Stimulated activated CD8-positive, alpha-beta memory T cell treated with anti-CD3 and anti-CD28 coated beads, Interleukin-12 subunit alpha, Interleukin-12 subunit beta, amount 100 ng/mL, for 24 hours (primary cell): ENCODE measurements at regions not wholly inside any gene's neighbourhood (a gene's known extent, or its start where the extent isn't known, plus 50 kb on each side); places are given as distances from the start of the nearest gene placed in this dataset.

Source experiments
- DNase-seq: peaks from one replicate; pipeline ENCODE4 v3.0.0-alpha.2; 2020; ENCODE audit errors: extremely low read depth

DNA sequence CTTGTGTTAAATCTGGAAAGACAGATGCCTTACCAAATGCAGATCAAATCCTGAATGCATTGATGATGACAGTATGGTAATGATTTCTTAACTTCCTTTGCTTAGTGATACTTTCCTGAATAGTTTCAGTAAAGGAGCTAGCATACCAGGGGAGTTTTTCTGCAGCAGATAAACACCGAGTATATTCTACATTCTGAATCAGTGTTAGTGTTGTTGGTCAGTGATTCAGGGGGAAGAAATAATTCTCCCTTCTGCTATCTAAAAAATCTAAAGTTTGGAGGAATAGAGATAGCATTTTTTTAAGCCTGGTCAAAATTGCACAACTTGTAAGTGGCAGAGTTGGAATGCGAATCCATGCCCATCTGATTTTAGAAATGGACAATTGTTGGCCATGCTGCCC lies 512.2 kb upstream of the MARCKS start:
- DNase-seq = no peak

DNA sequence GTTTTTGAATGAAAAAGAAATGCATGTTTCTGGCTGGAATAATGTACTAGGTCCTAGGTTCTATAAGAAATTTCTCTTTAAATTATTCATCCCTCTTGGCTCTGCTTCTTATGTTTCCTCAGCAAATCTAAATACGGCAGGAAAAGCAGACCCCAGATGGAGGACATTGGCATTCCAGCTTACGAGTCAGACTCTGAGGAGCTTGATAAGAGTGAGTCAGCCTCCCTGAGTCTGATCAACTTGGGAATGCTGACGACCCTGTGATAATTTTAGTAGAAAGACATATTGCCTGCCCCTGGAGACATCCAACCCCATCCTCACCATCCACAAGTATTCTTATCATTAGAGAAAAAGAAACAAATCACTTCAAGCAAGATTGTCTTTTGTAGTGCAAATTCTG lies 509.7 kb upstream of the MARCKS start:
- DNase-seq = no peak

DNA sequence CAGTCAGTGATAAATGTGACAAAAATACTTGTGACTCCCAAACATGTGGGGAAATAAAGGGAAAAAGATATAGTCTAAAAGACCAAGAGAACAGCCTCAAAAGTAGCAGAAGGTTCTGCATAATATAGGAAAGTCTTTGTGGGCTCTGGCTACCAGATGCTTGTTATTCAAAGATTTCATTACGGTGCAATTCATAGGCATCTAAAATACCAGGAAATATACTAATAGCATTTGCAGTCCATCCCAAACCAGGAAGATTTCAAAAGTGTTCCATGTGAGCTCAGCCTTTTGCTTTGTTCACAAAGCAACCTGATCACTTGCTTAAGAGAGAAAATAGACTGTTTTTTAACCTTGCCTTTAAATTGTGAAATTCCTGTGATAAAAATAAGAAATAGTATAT lies 506.7 kb upstream of the MARCKS start:
- no peak for DNase-seq

DNA sequence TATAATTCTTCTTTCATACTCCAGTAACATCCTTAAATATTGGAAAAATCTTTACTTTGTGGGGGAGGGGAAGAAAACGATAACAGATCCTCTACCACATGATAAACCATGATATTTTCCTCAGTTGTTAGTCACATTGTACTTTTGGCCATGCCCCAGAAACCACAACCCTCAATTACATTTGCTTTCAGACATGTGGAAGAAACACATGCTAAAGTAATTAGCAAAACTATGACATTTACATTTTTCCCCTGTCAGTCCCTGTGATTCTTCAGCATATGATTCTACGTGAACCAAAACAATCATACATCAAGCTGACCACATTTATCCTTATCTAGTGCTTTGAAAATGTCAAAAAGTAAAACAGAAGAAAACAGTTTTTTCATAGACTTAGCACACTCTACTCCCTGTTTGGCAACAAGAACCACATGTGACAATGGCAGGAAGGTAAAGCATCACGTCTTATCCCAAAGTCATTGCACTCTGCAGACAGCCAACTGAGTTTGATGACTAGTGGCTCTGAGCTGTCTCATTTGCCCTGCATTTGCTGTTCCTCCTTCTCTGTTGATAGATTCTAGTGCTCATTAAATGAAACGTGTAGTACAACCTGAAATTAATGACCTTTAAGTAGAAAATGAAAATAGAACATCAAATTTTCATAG lies 505.8 kb upstream of the MARCKS start:
- DNase-seq = no peak

DNA sequence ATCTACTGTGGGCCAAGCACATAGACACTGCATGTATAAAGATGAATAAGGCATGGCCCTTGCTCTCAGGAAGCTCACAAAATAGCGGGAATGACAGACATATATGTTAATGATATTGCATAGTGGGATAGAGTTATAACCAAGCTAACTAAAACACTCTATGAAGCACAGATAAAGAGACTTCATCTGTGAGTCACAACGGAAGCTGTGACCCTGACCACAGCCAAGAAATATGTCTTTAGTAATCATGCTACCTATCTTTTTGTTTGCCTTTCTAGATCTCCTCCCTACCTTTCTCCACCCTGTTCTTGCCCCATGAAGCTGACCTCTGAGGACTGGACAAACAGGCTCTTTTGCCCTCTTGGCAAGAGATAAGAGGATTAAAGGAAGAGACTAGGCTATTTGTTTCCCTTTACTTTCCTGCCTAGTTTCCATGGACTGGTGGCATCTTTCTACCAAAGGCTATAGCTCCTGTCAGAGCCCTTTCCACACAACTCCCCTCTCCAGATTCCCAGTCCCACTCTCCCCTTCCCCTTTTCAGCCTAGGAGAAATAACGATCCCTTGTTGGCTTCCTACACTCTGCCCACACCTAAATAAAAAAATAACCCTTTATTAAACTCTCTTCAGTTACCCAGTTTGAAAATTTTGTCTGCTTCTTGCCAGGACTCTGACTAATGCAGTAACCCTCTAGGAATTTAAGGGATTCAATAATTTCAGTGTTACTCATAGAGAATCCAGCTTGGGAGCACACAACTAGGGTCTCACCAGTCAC lies 504.9 kb upstream of the MARCKS start:
- DNase-seq = no peak

DNA sequence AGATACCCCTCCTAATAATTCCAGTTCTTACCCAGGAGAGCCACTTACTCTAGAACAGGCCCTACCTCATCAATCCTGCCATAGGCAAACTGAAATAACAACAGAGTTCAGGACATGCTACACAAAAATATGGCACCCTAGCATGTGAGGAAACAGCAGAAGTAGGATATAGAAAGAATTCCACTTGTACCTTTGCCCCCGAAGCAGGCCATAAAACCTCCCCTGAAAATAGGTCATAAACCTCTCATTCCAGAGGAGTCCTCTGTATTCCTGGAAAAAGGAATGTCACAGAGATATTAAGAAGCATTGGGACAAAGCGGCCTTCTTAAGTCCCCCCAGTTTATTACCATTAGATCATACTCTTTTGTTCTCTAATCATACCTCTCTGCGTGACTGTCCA lies 504.3 kb upstream of the MARCKS start:
- DNase-seq = no peak

DNA sequence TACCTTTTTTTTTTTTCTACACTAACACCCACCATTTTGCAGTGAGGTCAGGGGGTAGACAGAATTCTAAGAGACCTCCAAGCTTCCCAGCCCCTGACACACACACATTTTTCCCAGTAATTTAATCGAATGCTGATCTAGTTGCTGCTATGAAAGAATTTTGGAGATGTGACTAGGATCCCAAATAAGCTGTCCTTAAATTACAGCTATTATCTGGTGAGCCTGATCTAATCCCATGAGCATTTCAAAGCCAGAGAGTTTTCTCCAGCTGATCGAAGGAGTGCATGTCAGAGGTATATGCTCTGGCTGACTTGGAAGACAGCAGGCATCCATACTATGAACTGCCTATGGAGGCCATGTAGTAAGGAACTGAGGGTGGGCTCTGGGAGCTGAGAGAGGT lies 503.8 kb upstream of the MARCKS start:
- DNase-seq = no peak

DNA sequence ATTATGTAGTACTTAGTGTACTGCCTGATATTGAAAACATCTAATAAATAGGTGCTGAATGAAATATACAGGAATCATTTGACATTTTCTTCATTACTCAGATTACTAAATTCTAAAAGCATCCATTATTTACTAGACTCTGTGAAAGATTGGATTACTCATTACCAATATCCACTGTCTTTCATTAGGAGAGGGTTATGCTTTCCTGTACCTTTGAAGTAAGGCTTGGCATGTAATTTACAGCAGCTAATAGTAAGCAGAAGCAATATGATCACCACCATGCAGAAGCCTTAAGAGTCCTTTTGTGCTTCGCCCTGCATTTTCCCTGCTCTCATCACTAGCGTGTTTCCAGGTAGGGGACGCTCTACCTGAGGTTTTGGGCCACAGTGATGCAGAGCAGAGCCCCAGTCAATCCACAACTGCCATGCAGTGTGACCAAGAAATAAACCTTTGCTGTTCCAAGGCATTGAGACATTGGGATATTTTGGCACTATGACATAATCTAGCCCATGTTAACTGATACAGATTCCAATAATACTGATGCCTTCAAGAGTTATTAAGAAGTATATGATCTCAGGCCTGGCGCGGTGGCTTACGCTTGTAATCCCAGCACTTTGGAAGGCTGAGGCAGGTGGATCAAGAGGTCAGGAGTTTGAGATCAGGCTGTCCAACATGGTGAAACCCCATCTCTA lies 502.8 kb upstream of the MARCKS start:
- no peak for DNase-seq

DNA sequence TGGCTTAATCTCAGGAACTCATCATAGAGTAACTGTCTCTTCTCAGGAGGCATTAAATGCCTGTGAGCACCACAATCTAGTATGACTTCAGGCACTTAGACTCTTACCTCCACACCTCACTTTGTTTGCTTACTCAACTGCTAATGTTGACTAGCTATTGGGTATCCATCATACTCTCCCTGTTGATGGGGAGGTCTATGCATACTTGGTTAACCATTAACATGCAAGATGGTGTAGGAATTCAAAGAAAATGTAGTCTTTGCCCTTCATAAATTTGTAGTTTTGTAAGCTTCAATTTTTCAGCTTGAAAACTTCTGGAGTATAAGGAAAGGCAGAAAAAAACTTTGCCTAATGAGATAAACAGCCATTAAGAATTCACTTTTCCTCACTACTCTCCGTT lies 501.0 kb upstream of the MARCKS start:
- no peak for DNase-seq

DNA sequence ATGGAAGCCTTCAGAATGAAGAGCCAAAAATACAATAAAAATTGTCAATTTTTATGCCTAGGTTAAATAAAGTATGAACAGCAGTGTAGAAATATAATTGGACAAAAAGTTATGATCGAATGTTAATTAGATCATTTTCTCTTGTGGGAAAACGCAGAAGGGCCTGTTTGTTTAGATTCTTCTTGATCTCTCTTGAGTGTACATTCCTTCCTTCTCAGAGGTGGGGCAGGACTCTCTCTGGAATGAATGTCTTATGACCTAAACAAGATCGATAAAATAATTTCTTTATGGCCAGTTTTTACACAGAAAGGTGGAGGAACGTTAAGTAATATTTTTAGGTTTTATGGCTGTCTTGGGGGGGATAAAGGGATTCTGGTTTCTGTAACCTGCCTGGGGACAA lies 500.1 kb upstream of the MARCKS start:
- no peak for DNase-seq

DNA sequence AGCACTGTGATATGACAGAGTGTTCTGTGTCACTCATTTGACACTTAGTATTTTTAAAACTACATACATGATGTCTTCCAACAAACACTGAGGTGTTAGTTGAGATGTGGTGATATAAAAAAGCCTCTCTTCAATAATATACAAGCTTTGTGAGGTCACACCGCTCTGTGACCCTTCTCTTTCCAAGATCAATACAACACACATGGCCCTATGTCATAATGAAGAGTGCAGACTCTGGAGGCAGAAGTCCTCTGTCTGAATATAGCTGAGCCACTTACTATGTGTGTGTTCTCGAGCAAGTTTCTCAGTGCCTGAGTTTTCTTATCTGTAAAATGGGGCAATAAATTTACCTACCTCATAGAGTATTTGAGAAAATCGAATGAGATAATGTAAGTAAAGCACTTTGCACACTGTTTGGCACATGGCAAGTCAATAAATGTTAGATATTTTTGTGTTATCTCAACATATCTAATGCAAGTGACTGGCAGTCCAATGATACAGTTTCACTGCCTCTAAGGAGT lies 499.0 kb upstream of the MARCKS start:
- DNase-seq = no peak

DNA sequence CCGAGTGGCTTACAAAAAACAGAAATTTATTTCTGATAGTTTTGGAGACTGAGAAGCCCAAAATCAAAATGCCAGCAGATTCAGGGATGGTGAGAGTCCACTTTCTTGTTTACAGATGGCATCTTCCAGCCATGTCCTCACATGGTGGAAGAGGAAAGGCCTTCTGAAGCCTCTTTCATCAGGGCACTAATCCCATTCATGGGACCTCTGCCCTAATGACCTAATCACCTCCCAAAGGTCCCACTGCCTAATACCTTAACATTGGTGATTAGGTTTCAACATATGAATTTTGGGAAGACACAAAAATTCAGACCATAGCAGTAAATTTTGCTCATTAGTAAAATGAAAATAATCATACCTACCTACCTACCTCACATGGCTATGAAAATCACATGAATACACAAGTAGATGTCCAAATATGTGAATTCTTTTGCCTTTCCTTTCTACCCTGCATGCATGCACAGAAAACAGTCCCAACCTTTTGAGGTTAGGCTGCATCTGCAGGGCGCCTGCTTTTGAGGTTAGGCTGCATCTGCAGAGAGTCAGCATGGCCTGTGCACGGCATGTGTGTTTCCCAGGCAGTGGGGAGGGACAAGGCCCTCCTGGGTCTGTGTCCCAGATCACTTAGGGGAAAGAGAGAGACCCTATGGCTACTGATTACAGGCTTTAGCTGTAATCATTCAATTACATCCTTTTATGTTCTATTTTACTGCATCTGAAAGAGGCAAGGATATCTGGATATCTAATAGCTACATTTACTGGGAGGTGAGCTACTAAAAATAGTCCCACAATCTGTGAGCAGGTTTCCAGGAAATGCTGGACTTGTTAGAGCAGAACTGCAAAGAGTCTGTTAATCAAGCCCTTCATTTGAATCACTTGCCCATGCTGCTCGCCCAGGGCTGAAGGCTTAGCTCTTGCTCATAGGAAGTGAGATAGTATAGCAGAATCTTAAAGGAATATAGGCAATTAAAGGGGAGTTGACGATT lies 497.7 kb upstream of the MARCKS start:
- no peak for DNase-seq

DNA sequence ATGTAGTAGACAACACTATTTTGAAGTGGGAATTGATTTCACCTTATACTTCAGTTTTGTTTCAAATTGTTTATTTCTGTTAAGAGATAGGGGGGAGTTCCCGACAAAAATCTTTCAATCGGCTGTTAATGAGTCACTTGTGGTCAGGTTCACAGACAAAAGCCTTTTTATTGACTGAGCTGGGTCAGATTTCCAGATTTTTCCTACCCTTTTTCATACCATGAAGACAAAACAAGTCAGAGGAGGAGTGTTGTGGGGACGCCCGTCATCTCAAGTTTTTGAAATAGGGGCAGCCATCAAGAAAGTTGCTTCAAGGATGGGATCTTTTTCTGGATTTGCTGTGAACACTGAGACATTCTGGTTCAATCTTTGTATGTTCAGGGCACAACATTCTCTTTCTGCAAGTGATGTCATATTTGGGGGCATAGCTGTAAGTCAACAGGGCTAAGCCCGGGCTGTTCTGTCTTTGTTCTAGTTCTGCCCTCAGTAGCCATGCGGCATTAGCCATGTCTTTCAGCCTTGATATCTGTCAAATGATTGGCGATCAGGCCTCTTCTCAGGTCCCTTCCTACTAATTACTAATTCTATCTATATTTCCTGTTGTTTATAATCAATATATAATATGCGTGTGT lies 496.0 kb upstream of the MARCKS start:
- DNase-seq = no peak

DNA sequence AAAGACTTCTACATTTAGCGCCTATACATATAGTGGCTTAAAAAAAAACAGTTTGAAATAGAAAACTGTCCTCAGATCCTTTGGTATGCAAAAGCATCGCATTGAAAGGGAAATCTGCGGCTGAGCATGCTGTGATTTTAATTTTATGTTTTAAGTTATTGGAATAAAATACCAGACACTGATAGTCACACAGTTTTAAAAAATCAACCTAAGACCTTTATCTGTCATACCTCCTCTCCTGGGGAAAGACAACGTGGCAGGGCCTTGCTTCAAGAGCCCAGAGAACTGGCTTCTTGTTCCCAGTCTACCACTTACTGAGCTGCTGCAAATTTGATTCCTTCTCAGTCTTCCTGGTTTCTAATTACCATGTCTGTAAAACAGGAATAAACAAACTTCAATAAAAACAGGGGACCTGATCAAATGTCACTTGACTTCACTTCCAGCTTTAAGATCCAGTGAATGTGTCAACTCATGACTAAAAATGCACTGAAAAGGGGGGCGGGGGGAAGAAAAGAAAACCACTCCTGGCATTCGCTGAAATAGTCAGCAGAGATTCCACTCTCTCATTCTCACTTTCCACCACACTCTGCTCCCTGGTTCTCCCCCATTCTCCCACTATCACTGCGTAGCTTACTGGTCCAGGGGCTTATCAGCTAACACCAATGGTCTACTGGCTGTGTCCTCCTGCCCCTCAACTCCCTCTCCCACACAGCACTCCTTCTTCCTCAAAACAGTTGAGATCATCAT lies 494.7 kb upstream of the MARCKS start:
- DNase-seq = no peak

DNA sequence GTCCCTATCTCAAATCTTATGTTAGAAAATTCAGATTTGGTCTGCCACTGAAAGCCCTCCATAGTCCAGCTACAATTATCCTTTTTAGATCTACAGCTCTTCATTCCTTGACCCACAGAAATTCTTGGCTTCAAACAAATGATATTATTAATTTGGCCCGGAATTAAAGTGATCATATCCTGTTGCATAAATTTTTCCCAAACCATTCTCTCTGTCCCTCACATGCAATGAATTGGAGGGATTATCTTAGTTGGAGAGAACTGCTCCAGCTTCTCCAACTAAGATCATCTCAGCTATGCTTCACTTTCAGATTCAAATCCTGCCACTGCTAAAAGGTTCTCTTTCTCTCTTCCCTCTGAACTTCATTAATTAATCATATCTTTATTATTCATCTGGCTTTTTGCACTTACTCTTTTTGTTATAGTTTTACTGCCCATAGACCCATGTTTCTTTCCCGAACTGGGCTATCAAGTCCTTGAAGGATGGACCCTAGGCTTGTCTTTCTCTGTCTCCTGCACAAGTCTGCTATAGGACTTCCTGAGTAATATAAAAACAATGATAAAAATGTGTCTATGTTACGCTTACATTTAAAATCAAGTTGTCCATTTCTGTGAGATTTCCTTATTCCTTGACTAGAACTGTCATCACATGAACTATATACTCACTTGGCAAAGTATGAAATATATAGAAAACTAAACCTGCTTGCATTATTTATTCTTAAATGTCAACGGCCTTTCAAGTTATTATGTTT lies 493.9 kb upstream of the MARCKS start:
- DNase-seq = no peak

DNA sequence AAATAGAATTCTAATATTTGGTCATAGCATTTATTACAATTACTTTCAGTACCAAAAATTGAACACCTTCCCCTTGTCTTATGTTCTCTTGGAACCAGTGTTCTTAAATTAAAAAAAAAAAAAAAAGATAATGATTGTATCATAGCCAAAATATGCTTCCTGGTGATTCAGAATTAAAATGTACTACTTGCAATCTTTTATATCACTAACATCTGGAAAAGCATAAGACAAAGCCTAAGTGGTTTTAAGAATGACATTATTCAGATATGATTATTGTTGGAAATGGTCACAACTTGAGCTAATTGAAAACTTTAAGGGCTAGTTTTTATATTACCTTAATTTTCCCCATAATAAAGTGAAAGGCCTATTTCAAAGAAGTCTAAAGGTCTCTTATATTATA lies 493.3 kb upstream of the MARCKS start:
- no peak for DNase-seq

DNA sequence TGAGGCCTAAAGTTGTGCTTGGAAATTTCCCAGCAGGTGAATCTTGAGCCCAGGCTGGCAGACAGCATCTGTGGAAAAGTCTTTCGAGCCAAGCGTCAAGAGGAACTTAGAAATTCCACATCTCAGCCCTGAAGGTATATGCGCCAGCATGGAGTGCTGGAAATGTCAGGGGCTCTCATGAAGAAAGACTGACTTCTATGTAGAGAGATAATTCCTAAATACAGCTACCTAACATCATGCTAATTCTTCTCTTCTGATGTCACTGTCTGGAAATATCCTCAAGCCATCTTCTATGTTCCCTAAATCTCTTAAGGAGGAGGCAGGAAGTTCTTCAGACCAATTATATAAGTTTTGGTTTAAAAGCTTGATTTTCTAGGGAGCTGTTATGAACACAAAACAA lies 492.4 kb upstream of the MARCKS start:
- no peak for DNase-seq

DNA sequence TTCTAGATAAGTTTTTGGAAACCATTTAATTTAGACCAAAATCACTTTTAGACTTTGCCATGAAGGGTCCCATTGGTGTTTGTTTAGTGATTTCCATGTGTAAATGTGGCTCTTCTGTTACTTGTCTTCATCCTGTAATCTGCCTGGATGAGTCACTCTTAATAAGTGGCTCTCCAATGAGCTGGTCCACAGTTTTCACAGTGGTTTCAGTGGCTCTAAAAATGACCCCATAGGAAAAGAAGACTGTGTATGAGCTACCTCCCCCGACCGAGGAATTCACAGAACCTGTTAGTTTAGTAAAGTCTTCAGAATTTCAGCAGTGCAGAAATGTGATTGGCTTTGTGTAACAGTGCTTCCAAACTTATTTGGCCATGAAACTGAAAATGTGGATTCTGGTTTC lies 492.0 kb upstream of the MARCKS start:
- no peak for DNase-seq

DNA sequence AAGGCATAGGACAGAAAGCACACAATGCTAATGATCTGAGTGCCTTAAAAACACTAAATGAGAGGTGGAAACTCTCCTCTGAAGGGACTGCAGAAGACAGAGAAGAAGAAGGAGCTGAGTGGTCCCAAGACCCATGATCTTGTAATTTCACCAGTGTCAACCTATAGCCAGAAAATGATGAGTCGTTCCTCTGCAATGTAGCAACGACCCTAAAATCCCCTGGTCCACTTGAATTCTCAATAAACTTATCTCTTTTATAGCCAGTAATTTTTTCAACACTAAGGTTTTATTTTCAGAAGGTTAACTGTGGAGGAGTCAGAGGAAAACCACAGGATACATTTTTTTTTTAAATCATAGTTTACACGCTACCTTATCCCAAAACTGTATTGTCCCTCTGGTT lies 490.6 kb upstream of the MARCKS start:
- DNase-seq = no peak
